CD4-positive, alpha-beta memory T cell (primary cell): ENCODE measurements at regions not wholly inside any gene's neighbourhood (a gene's known extent, or its start where the extent isn't known, plus 50 kb on each side); places are given as distances from the start of the nearest gene placed in this dataset.
"Not testable (repeated sequence)": the region's sequence is repeated elsewhere in the genome, so short reads cannot be mapped to it uniquely, and the experiment has no call there.

Experiments used
- CTCF ChIA-PET: fragments of 350-600 bp; sonication (Branson Sonifier 250); formaldehyde crosslinking; loops from one replicate; lab custom pipeline; 2021; ENCODE audit warnings: inconsistent platforms; ENCODE audit not compliant: partially characterized antibody; lab: Charles Lee
- POLR2A ChIA-PET: fragments of 350-600 bp; sonication (Branson Sonifier 250); formaldehyde crosslinking; loops from one replicate; lab custom pipeline; 2021; ENCODE audit not compliant: partially characterized antibody; lab: Charles Lee
- DNase-seq, 5 donors: peaks; one replicate each; pipeline versions ENCODE4 v3.0.0 to v3.0.0-alpha.2; 2020 to 2022; ENCODE audit warnings: mixed read lengths in 1 of 5
- H3K27ac ChIP-seq: one replicate; pipeline ENCODE4 v1.7.0; 2013; ENCODE audit warnings: low read depth, low read length
- H3K27me3 ChIP-seq: 2 replicates; pipeline ENCODE4 v1.7.0; 2013; ENCODE audit warnings: mild to moderate bottlenecking, low read length, moderate library complexity; ENCODE audit not compliant: insufficient read depth
- H3K36me3 ChIP-seq: 2 replicates; pipeline ENCODE4 v1.7.0; 2013; ENCODE audit warnings: mild to moderate bottlenecking, low read length, moderate library complexity; ENCODE audit not compliant: insufficient read depth
- H3K4me1 ChIP-seq: 2 replicates; pipeline ENCODE4 v1.7.0; 2013; ENCODE audit warnings: mild to moderate bottlenecking, low read length, moderate library complexity; ENCODE audit not compliant: insufficient read depth
- H3K4me3 ChIP-seq, 2 donors: one replicate each; pipeline ENCODE4 v1.7.0; 2013; ENCODE audit warnings: low read length in 2 of 2, mild to moderate bottlenecking in 1 of 2
- H3K9me3 ChIP-seq, 2 donors: one replicate each; pipeline ENCODE4 v1.7.0; 2013; ENCODE audit warnings: low read length in 2 of 2, control low read depth in 1 of 2; ENCODE audit not compliant: control insufficient read depth in 1 of 2
- H3K27ac Mint-ChIP-seq, 7 donors: one replicate each; pipeline ENCODE4 v1.8.0; 2020 to 2021; ENCODE audit warnings: mixed read lengths in 7 of 7, mild to moderate bottlenecking in 6 of 7, inconsistent platforms in 3 of 7, moderate library complexity in 3 of 7
- H3K27me3 Mint-ChIP-seq, 2 donors: one replicate each; pipeline ENCODE4 v1.8.0; 2020 to 2021; ENCODE audit warnings: mixed read lengths in 2 of 2
- H3K36me3 Mint-ChIP-seq, 2 donors: one replicate each; pipeline ENCODE4 v1.8.0; 2020 to 2021; ENCODE audit warnings: mixed read lengths in 2 of 2, inconsistent platforms in 1 of 2, mild to moderate bottlenecking in 1 of 2
- H3K4me1 Mint-ChIP-seq, 4 donors: one replicate each; pipeline ENCODE4 v1.8.0; 2020 to 2021; ENCODE audit warnings: mixed read lengths in 4 of 4, mild to moderate bottlenecking in 1 of 4
- H3K4me3 Mint-ChIP-seq, 8 donors: one replicate each; pipeline ENCODE4 v1.8.0; 2020 to 2021; ENCODE audit warnings: mixed read lengths in 8 of 8, mild to moderate bottlenecking in 7 of 8, moderate library complexity in 6 of 8, inconsistent platforms in 3 of 8
- H3K9me3 Mint-ChIP-seq, 8 donors: one replicate each; pipeline ENCODE4 v1.8.0; 2020 to 2021; ENCODE audit warnings: mixed read lengths in 8 of 8, mild to moderate bottlenecking in 5 of 8, inconsistent platforms in 3 of 8, moderate library complexity in 1 of 8
- intact Hi-C: fragments of 100-400 bp; cut with micrococcal nuclease; formaldehyde crosslinking; loops from one replicate; pipeline ENCODE4 v1.15.1; 2023

DNA sequence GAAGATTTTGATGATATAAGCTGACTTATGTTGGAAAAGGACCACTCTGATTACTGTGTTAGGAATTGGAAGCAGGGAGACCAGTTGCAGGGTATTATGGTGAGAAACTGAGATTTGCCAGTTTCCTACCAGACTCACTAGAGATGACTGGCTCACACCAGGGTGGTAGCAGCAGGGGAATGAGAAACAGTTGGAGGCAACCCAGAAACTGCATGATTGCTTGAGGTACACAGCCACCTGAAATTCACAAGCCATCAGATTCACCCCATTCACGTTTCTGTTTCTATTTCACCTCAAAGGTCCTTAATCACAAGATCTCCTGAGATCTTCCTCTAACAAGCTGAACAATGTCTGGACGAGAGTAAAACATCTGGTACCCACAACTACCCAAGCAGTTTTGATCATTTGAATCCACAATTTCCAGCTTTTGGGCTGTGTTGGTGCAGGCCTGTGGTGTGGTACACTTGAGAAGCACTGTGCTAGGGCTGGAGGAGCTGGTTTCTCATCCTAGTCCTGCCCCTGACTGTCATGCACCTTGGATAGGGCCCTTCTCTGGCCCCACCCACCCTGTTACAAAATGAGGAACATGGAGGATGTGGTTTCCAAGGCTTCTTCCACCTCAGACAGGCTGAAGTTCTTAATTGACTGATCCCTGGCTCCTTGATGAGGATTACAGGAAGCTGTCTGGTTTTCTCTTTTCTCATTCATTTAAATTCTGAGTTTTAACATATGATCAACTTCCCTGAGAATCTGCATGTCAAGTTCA is 233.4 kb downstream of the INSC start:
- no peaks in the 10 kb centered on the region for H3K36me3 Mint-ChIP-seq
- H3K27ac Mint-ChIP-seq = no peak overlapping the region
- no peaks in the 10 kb centered on the region for H3K4me1 Mint-ChIP-seq
- no peak for DNase-seq
- H3K4me3 ChIP-seq = no peak overlapping the region
- no peaks in the 10 kb centered on the region for H3K27me3 ChIP-seq
- H3K4me1 ChIP-seq = no peaks in the 10 kb centered on the region
- POLR2A ChIA-PET = no interaction called here
- no peak overlapping the region for H3K27ac ChIP-seq
- no peaks in the 10 kb centered on the region for H3K9me3 ChIP-seq
- H3K27me3 Mint-ChIP-seq = peaks cover 2 to 3% of the 10 kb centered on the region in 2 donors
- H3K4me3 Mint-ChIP-seq = no peak overlapping the region
- CTCF ChIA-PET = no interaction called here
- H3K9me3 Mint-ChIP-seq = peaks cover 0 to 3% (median 0%) of the 10 kb centered on the region in 8 donors
- no peaks in the 10 kb centered on the region for H3K36me3 ChIP-seq
- intact Hi-C loops = no loop called here

DNA sequence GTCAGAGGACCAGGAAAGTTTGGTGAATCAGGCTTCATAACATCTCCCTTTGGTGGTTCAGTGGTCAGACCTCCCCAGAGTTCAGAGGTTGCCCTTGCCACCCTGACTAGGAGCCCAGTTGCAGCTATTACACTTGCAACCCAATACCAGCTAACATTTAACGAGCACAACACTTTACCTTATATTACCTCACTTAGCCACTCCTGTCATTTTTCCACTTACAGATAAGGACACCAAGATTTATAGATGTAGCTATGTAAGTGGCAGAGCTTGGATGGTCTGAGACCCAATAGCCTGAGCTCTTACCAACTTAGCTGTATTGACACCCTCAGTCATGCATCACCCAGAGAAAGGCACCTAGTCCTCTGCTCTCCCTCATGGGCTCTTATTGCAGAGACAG is 234.7 kb downstream of the INSC start:
- Histone ChIP-seq H3K9me3 (no peaks in the 10 kb centered on the region), H3K4me3 (no peak overlapping the region), H3K27me3 (no peaks in the 10 kb centered on the region), H3K4me1 (no peaks in the 10 kb centered on the region), H3K36me3 (no peaks in the 10 kb centered on the region), H3K27ac (no peak overlapping the region)
- no peak overlapping the region for H3K4me3 Mint-ChIP-seq
- no peak overlapping the region for H3K27ac Mint-ChIP-seq
- POLR2A ChIA-PET = no interaction called here
- peaks cover 0 to 3% (median 0%) of the 10 kb centered on the region in 8 donors for H3K9me3 Mint-ChIP-seq
- no peaks in the 10 kb centered on the region for H3K27me3 Mint-ChIP-seq
- H3K36me3 Mint-ChIP-seq = no peaks in the 10 kb centered on the region
- intact Hi-C loops = no loop called here
- no peak for DNase-seq
- CTCF ChIA-PET = no interaction called here
- no peaks in the 10 kb centered on the region for H3K4me1 Mint-ChIP-seq

DNA sequence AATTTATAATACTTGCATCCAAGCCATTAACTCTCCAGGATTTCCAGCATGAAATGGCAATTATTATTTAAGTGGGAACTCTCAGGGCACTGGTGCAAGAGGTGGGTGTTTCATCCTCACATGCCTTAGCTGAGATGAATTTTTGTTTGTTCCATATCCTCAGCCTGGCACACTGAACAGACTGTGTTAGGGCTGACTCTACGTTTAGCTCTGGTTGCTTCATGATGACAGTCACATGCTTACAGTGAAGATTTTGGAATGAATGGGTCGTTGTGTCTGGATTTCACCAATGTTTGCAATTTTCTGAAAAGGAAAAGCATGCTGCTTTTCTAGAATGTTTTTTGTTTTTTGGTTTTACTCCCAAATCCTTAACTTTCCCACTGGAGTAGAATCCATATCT is 246.6 kb downstream of the INSC start:
- CTCF ChIA-PET = no interaction called here
- intact Hi-C loops = no loop called here
- POLR2A ChIA-PET = no interaction called here
- H3K4me1 ChIP-seq = no peaks in the 10 kb centered on the region
- H3K4me3 ChIP-seq = no peak overlapping the region
- H3K9me3 ChIP-seq = no peaks in the 10 kb centered on the region
- H3K27me3 ChIP-seq = no peaks in the 10 kb centered on the region
- H3K27ac ChIP-seq = no peak overlapping the region
- H3K36me3 ChIP-seq = no peaks in the 10 kb centered on the region
- H3K4me1 Mint-ChIP-seq = no peaks in the 10 kb centered on the region
- peaks cover 0 to 2% (median 0%) of the 10 kb centered on the region in 8 donors for H3K9me3 Mint-ChIP-seq
- DNase-seq = no peak
- no peak overlapping the region for H3K4me3 Mint-ChIP-seq
- H3K36me3 Mint-ChIP-seq = no peaks in the 10 kb centered on the region
- no peak overlapping the region for H3K27ac Mint-ChIP-seq
- H3K27me3 Mint-ChIP-seq = peaks cover 2 to 4% of the 10 kb centered on the region in 2 donors

DNA sequence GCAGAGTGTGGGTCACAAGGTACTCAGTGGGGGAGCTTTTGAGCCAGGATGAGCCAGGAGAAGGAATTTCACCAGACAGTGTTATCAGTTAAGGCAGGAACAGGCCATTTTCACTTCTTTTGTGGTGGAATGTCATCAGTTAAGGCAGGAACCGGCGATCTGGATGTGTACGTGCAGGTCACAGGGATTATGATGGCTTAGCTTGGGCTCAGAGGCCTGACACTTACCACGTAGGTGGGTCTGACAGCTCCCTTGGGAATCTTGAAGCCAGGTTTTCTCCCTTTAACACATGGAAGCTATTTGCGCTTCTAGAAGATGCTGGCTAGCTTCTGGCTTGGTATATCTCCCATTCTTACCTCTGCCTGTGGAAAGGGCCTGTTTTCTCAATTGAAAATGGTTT is 250.6 kb downstream of the INSC start:
- H3K4me3 ChIP-seq, H3K36me3 Mint-ChIP-seq, DNase-seq, intact Hi-C loops, H3K4me1 Mint-ChIP-seq, H3K9me3 ChIP-seq, POLR2A ChIA-PET, H3K9me3 Mint-ChIP-seq, H3K27me3 Mint-ChIP-seq, H3K4me3 Mint-ChIP-seq, H3K4me1 ChIP-seq, H3K27me3 ChIP-seq, CTCF ChIA-PET, H3K27ac ChIP-seq, H3K27ac Mint-ChIP-seq, H3K36me3 ChIP-seq: not testable (repeated sequence)

DNA sequence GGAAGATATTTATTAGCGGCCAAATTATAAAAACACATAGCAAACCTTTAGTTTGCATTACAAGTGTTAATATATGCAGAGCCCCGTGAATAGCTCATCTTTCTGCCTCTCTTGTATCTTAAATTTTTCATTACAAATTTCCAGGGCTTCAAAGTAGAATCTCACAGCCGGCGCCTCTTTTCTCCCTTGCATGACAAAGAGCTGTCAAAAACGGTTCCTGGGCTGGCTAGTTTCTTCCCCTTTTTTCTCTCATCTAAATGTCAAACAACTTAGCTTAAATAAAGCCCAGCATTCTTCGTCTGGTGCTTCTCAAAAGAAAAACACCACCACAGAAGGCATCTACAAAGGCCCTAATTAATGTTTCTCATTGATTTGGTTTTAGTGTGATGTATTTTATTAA is 253.0 kb downstream of the INSC start:
- Histone ChIP-seq H3K36me3 (no peaks in the 10 kb centered on the region), H3K9me3 (no peaks in the 10 kb centered on the region), H3K4me3 (no peak overlapping the region), H3K4me1 (no peaks in the 10 kb centered on the region), H3K27me3 (no peaks in the 10 kb centered on the region), H3K27ac (no peak overlapping the region)
- ChIA-PET POLR2A (no interaction called here), CTCF (no interaction called here)
- H3K4me1 Mint-ChIP-seq = no peaks in the 10 kb centered on the region
- no peak overlapping the region for H3K4me3 Mint-ChIP-seq
- H3K27me3 Mint-ChIP-seq = peaks cover 4 to 7% of the 10 kb centered on the region in 2 donors
- no peak for DNase-seq
- no peak overlapping the region for H3K27ac Mint-ChIP-seq
- intact Hi-C loops = no loop called here
- no peaks in the 10 kb centered on the region for H3K9me3 Mint-ChIP-seq
- no peaks in the 10 kb centered on the region for H3K36me3 Mint-ChIP-seq

DNA sequence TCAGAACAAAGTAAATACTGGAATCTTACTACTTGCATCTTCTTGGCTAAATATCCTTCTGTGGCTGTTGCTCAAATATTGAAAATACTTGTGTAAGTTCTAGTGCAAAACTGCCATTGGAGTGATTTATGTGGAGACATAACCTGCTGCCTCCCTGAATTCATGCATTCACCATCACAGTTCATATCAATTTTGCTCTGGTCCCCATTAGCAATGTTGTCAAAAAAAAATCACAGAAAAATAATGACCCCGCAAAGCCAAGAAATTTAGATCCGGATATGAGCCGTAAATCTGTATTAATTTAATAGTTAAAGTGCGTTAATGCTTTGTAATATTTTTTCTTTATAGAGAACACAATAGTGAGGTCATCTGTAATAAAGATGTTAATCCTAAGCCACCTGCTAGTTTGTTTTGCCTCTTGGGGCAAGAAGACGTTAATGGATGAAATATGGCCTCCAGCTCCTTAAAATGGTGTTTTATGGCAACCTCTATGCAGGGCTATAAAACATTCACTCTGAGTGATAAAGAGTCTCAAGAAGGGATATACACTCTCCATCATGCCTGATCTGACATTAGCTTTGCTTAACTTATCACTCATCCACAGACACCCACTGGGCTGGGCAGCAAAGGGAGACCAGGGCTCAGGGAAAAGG is 255.9 kb downstream of the INSC start:
- Mint-ChIP-seq H3K4me3 (no peak overlapping the region), H3K9me3 (no peaks in the 10 kb centered on the region), H3K36me3 (no peaks in the 10 kb centered on the region), H3K27ac (no peak overlapping the region), H3K27me3 (peaks cover 2 to 4% of the 10 kb centered on the region in 2 donors), H3K4me1 (no peaks in the 10 kb centered on the region)
- Histone ChIP-seq H3K4me3 (no peak overlapping the region), H3K27me3 (no peaks in the 10 kb centered on the region), H3K4me1 (no peaks in the 10 kb centered on the region), H3K36me3 (no peaks in the 10 kb centered on the region), H3K27ac (no peak overlapping the region), H3K9me3 (no peaks in the 10 kb centered on the region)
- CTCF ChIA-PET = no interaction called here
- POLR2A ChIA-PET = no interaction called here
- DNase-seq = no peak
- intact Hi-C loops = no loop called here

DNA sequence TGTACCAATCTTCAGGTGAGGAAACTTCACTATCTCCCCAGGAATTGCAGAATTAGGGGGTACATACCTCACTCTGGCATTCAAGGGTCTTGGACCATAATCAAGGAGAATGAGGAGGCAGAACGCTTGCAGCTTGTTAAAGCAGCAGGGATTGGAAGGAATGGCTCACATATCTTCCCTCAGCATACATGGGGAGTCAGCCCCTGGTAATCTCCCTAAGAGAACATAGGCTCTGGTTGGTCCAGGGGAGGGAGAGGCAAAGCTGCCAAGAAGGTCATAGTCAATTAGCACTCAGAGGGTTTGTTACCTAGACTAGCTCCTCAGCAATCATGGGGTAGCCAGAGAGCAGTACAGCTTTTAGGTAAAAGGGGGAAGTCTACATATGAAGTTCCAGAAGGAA is 256.8 kb downstream of the INSC start:
- intact Hi-C loops = no loop called here
- no peak overlapping the region for H3K27ac Mint-ChIP-seq
- POLR2A ChIA-PET = no interaction called here
- no peaks in the 10 kb centered on the region for H3K27me3 ChIP-seq
- H3K36me3 Mint-ChIP-seq = no peaks in the 10 kb centered on the region
- H3K36me3 ChIP-seq = no peaks in the 10 kb centered on the region
- no peaks in the 10 kb centered on the region for H3K9me3 ChIP-seq
- no peak overlapping the region for H3K27ac ChIP-seq
- H3K4me3 ChIP-seq = no peak overlapping the region
- no peaks in the 10 kb centered on the region for H3K4me1 ChIP-seq
- DNase-seq = no peak
- CTCF ChIA-PET = no interaction called here
- H3K27me3 Mint-ChIP-seq = peaks cover 2% of the 10 kb centered on the region in 2 donors
- H3K4me1 Mint-ChIP-seq = no peaks in the 10 kb centered on the region
- peaks cover 0 to under 1% (median 0%) of the 10 kb centered on the region in 8 donors for H3K9me3 Mint-ChIP-seq
- H3K4me3 Mint-ChIP-seq = no peak overlapping the region
